SK-N-DZ (cell line): ENCODE measurements at regions not wholly inside any gene's neighbourhood (a gene's known extent, or its start where the extent isn't known, plus 50 kb on each side); places are given as distances from the start of the nearest gene placed in this dataset.
A peak's percentile ranks its signal among the peaks of the same experiment; 100 is the strongest.
"Not testable (repeated sequence)": the region's sequence is repeated elsewhere in the genome, so short reads cannot be mapped to it uniquely, and the experiment has no call there.

ENCODE experiments used
- DNase-seq: peaks from one replicate; pipeline ENCODE4 v3.0.0-alpha.2; 2015; ENCODE audit warnings: low spot score

GRCh38 chrX:4572691-4573090 lies 859.2 kb upstream of the PRKX start:
- no peak for DNase-seq

DNA sequence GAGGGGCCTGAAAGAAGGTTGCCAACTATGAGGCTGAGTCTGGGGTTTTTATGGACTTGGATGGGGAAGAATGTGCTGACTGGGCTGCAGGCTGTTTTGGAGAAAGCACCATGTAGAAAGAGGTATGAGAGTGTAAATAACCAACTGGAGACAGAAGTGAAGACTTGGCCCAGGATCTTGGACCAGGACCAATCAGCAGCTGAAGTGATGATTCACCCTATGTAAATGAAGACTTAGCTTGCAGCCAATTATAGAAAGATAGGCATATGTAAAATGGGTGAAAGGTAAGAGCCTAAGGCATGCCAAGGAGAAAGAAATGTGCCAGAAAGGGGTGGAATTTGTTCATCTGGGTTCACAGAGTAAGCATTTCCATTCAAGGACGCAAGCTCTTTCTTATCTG lies 856.7 kb upstream of the PRKX start:
- no peak for DNase-seq

DNA sequence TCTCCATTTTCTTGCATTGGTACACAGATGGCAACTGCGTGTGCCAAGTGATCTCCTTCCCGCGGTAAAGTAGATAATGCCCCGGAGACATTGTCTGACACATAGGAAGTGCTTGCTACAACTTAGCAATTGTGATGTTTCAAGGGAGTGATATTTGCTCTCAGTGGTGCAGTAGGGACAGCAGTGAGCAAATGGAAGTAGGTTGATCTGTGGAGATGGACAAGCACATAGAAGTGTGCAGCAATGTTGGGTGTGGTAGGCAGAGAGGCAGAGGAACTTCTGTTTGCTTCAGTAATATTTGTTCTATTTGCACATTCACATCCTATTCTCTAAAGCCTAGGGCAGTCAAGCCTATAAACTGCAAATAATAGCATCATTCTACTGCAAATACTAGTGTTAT lies 846.7 kb upstream of the PRKX start:
- DNase-seq: no peak

- peak; percentile 1 for DNase-seq
Measured at GRCh38 chrX:4550018-4550417, 836.6 kb upstream of the PRKX start.

GRCh38 chrX:4547213-4547836 lies 833.9 kb upstream of the PRKX start:
- peak; percentile 31 for DNase-seq

DNA sequence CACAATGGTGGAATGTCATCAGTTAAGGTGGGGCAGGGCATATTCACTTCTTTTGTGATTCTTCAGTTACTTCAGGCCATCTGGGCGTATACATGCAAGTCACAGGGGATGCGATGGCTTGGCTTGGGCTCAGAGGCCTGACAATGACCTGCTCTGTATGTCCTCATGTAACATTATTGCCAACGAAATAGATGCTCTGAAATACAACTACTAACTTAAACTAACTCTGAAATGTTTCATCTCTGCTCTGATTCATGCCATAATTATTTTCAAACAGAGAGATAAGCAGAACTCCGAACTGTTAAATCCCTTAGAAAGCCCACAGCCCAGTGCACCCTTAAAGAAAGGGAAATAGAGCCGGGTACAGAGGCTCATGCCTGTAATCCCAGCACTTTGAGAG lies 832.7 kb upstream of the PRKX start:
- not testable (repeated sequence) for DNase-seq

DNA sequence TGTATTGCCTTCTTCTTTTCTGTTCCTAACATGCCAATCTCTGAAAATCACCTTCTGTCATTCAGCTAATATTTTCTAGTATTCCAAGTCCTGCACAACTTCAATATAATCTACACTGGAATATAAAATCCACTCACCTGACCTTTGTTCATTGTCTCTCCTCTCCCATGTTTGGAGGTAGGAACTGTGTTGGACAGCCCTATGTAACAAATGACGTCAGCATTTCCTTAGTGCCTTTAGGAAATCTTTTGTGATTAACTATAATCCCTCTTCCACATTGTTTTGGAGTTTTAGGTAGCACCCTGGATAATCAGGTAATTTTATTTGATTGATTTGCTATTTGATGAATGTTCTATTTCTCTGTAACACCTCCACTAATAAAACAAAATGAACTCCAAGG lies 814.8 kb upstream of the PRKX start:
- no peak for DNase-seq

GRCh38 chrX:4485912-4486311 lies 772.5 kb upstream of the PRKX start:
- DNase-seq: no peak

DNA sequence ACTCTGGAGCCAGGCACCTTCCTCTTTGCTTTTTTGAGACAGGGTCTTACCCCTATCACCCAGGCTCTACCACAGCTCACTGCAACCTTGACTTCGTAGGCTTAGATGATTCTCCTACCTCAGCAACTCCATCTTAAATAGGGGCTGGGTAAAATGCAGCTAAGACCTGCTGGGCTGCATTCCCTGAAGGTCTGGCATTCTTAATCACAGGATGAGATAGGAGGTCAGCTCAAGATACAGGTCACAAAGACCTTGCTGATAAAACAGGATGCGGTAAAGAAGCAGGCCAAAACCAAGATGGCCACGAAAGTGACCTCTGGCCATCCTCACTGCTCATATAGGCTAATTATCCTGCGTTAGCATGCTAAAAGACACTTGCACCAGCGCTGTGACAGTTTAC lies 770.8 kb upstream of the PRKX start:
- no peak for DNase-seq

DNA sequence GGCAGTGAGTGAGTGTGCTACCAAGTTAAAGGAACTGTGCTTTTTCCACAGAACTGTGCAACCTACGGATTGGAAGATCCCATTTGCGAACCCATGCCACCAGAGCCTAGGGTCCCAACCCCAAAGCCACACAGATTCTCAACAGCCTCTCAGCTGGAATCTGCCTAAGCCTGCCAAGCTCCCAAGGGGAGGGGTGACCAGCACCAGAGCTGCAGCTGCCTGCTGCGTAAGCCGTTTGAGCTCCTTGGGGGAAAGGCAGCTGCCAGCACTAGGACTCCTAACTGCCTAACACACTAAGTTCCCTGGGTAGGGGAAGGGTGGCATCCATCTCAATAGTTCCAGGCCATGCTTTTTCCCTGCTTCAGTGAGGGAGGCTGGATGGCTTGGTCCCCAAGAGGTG lies 738.1 kb upstream of the PRKX start:
- no peak for DNase-seq

DNA sequence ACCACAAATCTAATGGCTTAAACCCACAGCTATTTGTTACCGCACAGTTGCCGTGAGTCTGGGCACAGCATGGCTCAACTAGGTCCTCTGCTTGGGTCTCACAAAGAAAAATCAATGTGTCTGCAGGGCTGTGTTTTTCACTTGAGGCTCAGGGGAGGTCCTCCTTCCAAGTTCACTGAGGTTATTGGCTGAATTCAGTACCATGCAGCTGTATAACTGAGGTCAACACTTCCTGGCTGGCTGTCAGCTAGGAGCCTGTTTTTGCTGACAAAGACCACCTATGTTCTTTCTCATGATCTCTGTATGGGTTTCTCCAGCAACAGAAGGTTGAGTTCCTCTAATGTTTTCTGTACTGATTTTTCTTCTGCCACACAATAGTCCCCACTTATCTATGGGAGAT lies 736.7 kb upstream of the PRKX start:
- no peak for DNase-seq

GRCh38 chrX:4435905-4436304 lies 722.5 kb upstream of the PRKX start:
- DNase-seq: no peak

- no peak for DNase-seq
Measured at GRCh38 chrX:4397471-4397870, 684.0 kb upstream of the PRKX start.

- no peak for DNase-seq
Measured at GRCh38 chrX:4382273-4382672, 668.8 kb upstream of the PRKX start.

DNA sequence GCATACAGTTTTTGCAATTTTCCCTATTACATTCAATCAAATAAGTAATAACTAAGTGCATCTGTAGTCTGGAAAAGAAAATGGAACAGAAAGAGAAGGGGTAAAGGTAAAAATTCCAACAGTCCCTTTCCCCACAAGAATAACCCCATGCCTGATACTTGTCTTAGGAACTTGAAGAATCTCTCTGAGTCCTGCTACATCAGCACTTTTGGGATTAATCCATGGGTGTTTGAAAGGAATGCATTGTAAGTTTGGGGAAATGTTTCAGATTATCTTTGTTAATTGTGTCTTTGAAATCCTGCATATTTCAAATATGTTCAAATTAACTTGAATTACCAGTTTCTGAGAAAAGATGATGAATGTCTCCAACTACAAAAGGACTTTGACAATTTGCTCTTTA lies 667.3 kb upstream of the PRKX start:
- DNase-seq: no peak

DNA sequence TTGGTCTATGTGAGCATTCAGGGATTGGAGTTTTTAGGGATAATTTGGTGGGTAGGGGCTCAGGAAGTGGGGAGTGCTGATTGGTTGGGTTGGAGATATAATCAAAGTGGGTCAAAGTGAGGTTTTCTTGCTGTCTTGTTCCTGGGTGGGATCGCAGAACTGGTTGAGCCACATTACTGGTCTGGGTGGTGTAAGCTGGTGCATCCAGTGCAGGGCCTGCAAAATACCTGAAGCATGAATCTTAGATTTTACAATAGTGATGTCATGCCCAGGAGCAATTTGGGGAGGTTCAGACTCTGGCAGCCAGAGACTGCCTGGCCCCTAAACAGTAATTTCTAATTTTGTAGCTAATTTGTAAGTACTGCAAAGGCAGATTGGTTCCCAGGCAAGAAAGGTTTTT lies 665.6 kb upstream of the PRKX start:
- no peak for DNase-seq

DNA sequence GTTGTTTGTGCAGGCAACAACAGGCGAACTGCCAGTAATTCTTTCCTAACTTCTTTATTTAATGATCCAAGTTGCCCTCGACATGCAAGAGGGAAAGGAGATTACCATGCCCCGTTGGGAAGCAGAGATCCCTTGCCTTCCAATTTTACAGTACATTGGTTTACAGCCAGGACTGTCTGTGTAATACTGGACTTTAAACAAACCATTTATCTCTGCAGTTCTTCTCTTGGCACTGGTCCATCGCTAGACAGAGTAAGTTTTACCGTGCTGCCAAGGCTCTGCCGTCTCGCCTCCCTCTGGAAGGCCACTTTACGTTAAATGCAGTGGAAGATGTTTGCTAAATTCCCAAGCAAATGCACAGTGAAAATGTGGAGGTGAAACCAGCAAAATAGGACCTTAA lies 660.3 kb upstream of the PRKX start:
- no peak for DNase-seq

DNA sequence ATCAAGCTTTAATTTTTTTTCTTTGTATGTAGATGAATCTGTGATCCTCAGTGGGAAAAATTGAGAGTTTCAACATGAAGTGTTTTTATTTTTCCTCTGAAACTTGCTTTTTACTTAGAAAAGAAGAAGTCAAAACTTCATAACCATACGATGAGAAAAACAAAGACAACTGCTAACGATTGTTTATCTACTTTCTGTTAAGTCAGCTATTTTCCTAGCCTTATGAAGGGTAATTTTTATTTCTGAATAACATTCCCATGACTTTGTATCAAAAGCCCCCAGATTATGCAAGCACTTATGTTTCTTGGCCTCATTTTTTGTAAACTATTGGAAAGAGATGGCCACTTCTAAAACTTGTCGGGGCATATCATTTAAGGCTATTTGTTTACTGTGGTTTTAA lies 645.1 kb upstream of the PRKX start:
- no peak for DNase-seq

- DNase-seq: no peak
Measured at GRCh38 chrX:4322916-4323315, 609.5 kb upstream of the PRKX start.

- no peak for DNase-seq
Measured at GRCh38 chrX:4320436-4320947, 607.0 kb upstream of the PRKX start.

GRCh38 chrX:4315891-4316290 lies 602.4 kb upstream of the PRKX start:
- no peak for DNase-seq

DNA sequence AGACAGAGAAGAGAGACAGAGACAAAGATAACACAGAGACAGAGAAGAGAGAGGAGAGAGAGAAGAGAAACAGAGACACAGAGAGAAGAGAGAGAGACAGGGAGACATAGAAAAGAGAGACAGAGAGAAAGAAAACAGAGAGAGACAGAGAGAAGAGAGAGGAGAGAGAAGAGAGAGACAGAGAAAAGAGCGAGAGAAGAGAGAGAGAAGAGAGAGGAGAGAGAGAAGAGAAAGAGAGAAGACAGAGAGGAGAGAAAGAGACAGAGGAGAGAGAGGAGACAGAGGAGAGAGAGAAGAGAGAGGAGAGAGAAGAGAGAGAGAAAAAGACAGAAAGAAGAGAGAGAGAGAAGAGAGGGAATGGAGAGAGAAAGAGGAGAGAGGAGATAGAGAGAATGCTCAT lies 601.1 kb upstream of the PRKX start:
- DNase-seq: no peak

- no peak for DNase-seq
Measured at GRCh38 chrX:4277122-4277521, 563.7 kb upstream of the PRKX start.

DNA sequence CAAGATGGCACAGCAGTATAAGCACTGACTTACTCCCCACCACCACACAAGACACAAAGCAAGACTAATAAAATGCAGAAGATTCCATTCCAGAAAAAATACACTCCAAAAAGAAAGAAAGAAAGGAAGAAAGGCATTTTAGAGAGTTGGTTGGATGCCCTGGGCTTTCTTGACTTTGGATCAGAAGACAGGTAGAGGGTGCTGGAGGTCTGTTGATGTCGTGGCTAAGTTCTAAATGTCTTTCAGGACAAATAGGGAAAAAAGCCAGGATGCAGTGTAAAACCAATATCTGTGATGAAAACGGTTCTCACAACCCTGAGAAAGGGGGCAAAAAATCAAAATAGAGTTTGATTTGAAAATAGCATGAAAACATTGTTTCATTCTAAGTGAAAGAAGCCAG lies 555.2 kb upstream of the PRKX start:
- DNase-seq: no peak
